Sigmoid colon (tissue), 4 donors: ENCODE measurements at regions not wholly inside any gene's neighbourhood (a gene's known extent, or its start where the extent isn't known, plus 50 kb on each side); places are given as distances from the start of the nearest gene placed in this dataset.
"Not testable (repeated sequence)": the region's sequence is repeated elsewhere in the genome, so short reads cannot be mapped to it uniquely, and the experiment has no call there.

Experiments
- EP300 ChIP-seq, 4 donors: sonication (generic); formaldehyde crosslinking; IDR thresholded peaks; one replicate each; pipeline ENCODE4 v1.6.1; 2017; ENCODE audit warnings: antibody characterized with exemption in 4 of 4
- POLR2A ChIP-seq, 2 donors: fragments of 450-650 bp; IDR thresholded peaks; one replicate each; pipeline ENCODE4 v1.6.1; 2016; ENCODE audit warnings: antibody characterized with exemption in 2 of 2, mild to moderate bottlenecking in 2 of 2, moderate library complexity in 2 of 2
- POLR2AphosphoS5 ChIP-seq, 4 donors: sonication (generic); formaldehyde crosslinking; IDR thresholded peaks; one replicate each; pipeline ENCODE4 v1.6.1; 2017; ENCODE audit warnings: antibody characterized with exemption in 4 of 4
- TF ChIP-seq, protein P1 (sequence below), 4 experiments: fragments of 450-650 bp in 3 of 4; fragments of 200-600 bp in 1 of 4; IDR thresholded peaks; one replicate each; pipeline ENCODE4 v1.5.1; 2016 to 2019; ENCODE audit warnings: antibody characterized with exemption in 4 of 4, mild to moderate bottlenecking in 3 of 4, moderate library complexity in 2 of 4

DNA sequence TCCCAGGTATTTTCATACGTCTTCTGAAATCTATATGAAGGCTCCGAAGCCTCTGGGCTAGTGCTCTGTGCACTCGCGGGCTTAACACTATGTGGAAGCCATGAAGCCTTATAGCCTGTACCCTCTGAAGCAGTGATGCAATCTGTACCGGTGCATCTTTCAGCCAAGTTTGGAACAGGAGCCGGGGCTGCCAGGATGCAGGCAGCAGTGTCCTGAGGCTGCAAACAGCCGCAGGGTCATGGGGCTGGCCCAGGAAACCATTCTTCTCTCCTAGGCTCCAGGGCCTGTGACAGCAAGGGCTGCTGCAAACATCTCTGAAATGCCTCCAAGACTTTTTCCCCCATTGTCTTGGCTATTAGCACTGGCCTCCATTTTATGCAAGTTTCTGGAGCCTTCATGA, 279.6 kb downstream of the POTED start:
- not testable (repeated sequence) for TF ChIP-seq POLR2AphosphoS5, POLR2A, EP300 (IDR thresholded peaks at IDR 0.05)
- TF ChIP-seq, protein P1, sequence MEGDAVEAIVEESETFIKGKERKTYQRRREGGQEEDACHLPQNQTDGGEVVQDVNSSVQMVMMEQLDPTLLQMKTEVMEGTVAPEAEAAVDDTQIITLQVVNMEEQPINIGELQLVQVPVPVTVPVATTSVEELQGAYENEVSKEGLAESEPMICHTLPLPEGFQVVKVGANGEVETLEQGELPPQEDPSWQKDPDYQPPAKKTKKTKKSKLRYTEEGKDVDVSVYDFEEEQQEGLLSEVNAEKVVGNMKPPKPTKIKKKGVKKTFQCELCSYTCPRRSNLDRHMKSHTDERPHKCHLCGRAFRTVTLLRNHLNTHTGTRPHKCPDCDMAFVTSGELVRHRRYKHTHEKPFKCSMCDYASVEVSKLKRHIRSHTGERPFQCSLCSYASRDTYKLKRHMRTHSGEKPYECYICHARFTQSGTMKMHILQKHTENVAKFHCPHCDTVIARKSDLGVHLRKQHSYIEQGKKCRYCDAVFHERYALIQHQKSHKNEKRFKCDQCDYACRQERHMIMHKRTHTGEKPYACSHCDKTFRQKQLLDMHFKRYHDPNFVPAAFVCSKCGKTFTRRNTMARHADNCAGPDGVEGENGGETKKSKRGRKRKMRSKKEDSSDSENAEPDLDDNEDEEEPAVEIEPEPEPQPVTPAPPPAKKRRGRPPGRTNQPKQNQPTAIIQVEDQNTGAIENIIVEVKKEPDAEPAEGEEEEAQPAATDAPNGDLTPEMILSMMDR (IDR thresholded peaks at IDR 0.05) = not testable (repeated sequence)
